ENCODE measurements at regions not wholly inside any gene's neighbourhood (a gene's known extent, or its start where the extent isn't known, plus 50 kb on each side); places are given as distances from the start of the nearest gene placed in this dataset.

- H3K4me1 ChIP-seq (ENCODE audit: low read length): no peaks in the 10 kb centered on the region
- H3K4me2 ChIP-seq (ENCODE audit: low read depth, low read length): no peak overlapping the region
- no peak for DNase-seq
- H3K27ac ChIP-seq (ENCODE audit: low read length): no peak overlapping the region
- TF ChIP-seq CTCF (IDR thresholded peaks at IDR 0.05; ENCODE audit: low read length) (no peak), EZH2 (optimal IDR thresholded peaks at IDR 0.05; ENCODE audit: low read depth, low read length) (no peak), EZH2phosphoT487 (IDR thresholded peaks at IDR 0.05; ENCODE audit: low read length) (no peak)
- no peak overlapping the region for H2AFZ ChIP-seq (ENCODE audit: low read length)
- H3K4me3 ChIP-seq (ENCODE audit: low read length): no peak overlapping the region
- no peaks in the 10 kb centered on the region for H3F3A ChIP-seq (ENCODE audit: insufficient read depth, low read length)
- H3K36me3 ChIP-seq (replicated peaks; ENCODE audit: insufficient read depth, low read length): no peaks in the 10 kb centered on the region
- no peak overlapping the region for H3K9ac ChIP-seq (ENCODE audit: low read length)
- no peaks in the 10 kb centered on the region for H3K9me3 ChIP-seq (replicated peaks; ENCODE audit: insufficient read depth, low read length)
- no peaks in the 10 kb centered on the region for H3K79me2 ChIP-seq (ENCODE audit: low read length)
- no peaks in the 10 kb centered on the region for H3K27me3 ChIP-seq (replicated peaks; ENCODE audit: insufficient read depth, low read length)
- H3K9me2 ChIP-seq (replicated peaks; ENCODE audit: insufficient read depth, low read length): no peaks in the 10 kb centered on the region
- H4K20me1 ChIP-seq (ENCODE audit: insufficient read depth, low read length): no peaks in the 10 kb centered on the region
Measured at GRCh38 chr5:4180703-4181102, 585.1 kb downstream of the IRX1 start.

GRCh38 chr5:4182144-4182543 is 586.5 kb downstream of the IRX1 start:
- no peaks in the 10 kb centered on the region for H4K20me1 ChIP-seq (ENCODE audit: insufficient read depth, low read length)
- no peaks in the 10 kb centered on the region for H3K36me3 ChIP-seq (replicated peaks; ENCODE audit: insufficient read depth, low read length)
- H3K9ac ChIP-seq (ENCODE audit: low read length): no peak overlapping the region
- H3F3A ChIP-seq (ENCODE audit: insufficient read depth, low read length): no peaks in the 10 kb centered on the region
- H3K9me3 ChIP-seq (replicated peaks; ENCODE audit: insufficient read depth, low read length): no peaks in the 10 kb centered on the region
- no peak overlapping the region for H2AFZ ChIP-seq (ENCODE audit: low read length)
- H3K79me2 ChIP-seq (ENCODE audit: low read length): no peaks in the 10 kb centered on the region
- no peak overlapping the region for H3K27ac ChIP-seq (ENCODE audit: low read length)
- no peaks in the 10 kb centered on the region for H3K4me1 ChIP-seq (ENCODE audit: low read length)
- H3K4me2 ChIP-seq (ENCODE audit: low read depth, low read length): no peak overlapping the region
- no peaks in the 10 kb centered on the region for H3K27me3 ChIP-seq (replicated peaks; ENCODE audit: insufficient read depth, low read length)
- TF ChIP-seq EZH2 (optimal IDR thresholded peaks at IDR 0.05; ENCODE audit: low read depth, low read length) (no peak), CTCF (IDR thresholded peaks at IDR 0.05; ENCODE audit: low read length) (no peak), EZH2phosphoT487 (IDR thresholded peaks at IDR 0.05; ENCODE audit: low read length) (no peak)
- H3K4me3 ChIP-seq (ENCODE audit: low read length): no peak overlapping the region
- H3K9me2 ChIP-seq (replicated peaks; ENCODE audit: insufficient read depth, low read length): no peaks in the 10 kb centered on the region
- no peak for DNase-seq

- Histone ChIP-seq H3F3A (ENCODE audit: insufficient read depth, low read length) (no peaks in the 10 kb centered on the region), H3K27ac (ENCODE audit: low read length) (no peak overlapping the region), H3K9me2 (replicated peaks; ENCODE audit: insufficient read depth, low read length) (no peaks in the 10 kb centered on the region), H4K20me1 (ENCODE audit: insufficient read depth, low read length) (no peaks in the 10 kb centered on the region), H3K27me3 (replicated peaks; ENCODE audit: insufficient read depth, low read length) (no peaks in the 10 kb centered on the region), H3K4me3 (ENCODE audit: low read length) (no peak overlapping the region), H3K4me2 (ENCODE audit: low read depth, low read length) (no peak overlapping the region), H2AFZ (ENCODE audit: low read length) (no peak overlapping the region), H3K36me3 (replicated peaks; ENCODE audit: insufficient read depth, low read length) (no peaks in the 10 kb centered on the region), H3K9me3 (replicated peaks; ENCODE audit: insufficient read depth, low read length) (no peaks in the 10 kb centered on the region), H3K9ac (ENCODE audit: low read length) (no peak overlapping the region), H3K4me1 (ENCODE audit: low read length) (no peaks in the 10 kb centered on the region), H3K79me2 (ENCODE audit: low read length) (no peaks in the 10 kb centered on the region)
- TF ChIP-seq EZH2phosphoT487 (IDR thresholded peaks at IDR 0.05; ENCODE audit: low read length) (no peak), EZH2 (optimal IDR thresholded peaks at IDR 0.05; ENCODE audit: low read depth, low read length) (no peak), CTCF (IDR thresholded peaks at IDR 0.05; ENCODE audit: low read length) (no peak)
- DNase-seq: no peak
Measured at GRCh38 chr5:4185127-4185526, 589.5 kb downstream of the IRX1 start.

All from MM.1S (cell line).